ENCODE measurements at regions not wholly inside any gene's neighbourhood (a gene's known extent, or its start where the extent isn't known, plus 50 kb on each side); places are given as distances from the start of the nearest gene placed in this dataset.
A peak's percentile ranks its signal among the peaks of the same experiment; 100 is the strongest.

GRCh38 chr13:90168953-90169352 lies 1178.5 kb upstream of the MIR17HG start:
- Histone ChIP-seq H3K79me2 (ENCODE audit: low read length) (no peaks in the 10 kb centered on the region), H3K9ac (ENCODE audit: low read length) (no peak overlapping the region), H3K27me3 (ENCODE audit: low read depth, low read length) (no peaks in the 10 kb centered on the region), H3K36me3 (replicated peaks; ENCODE audit: low read depth, low read length) (no peaks in the 10 kb centered on the region), H3K4me2 (ENCODE audit: low read length) (no peak overlapping the region), H3K4me1 (ENCODE audit: low read length) (peaks cover 15% of the 10 kb centered on the region), H3K4me3 (ENCODE audit: low read length) (no peak overlapping the region), H3K27ac (ENCODE audit: low read length) (no peak overlapping the region), H3K9me3 (ENCODE audit: insufficient read depth, low read length) (no peaks in the 10 kb centered on the region), H4K20me1 (ENCODE audit: insufficient read depth, low read length) (no peaks in the 10 kb centered on the region), H2AFZ (ENCODE audit: low read depth, low read length) (no peak overlapping the region)
- TF ChIP-seq EZH2phosphoT487 (IDR thresholded peaks at IDR 0.05; ENCODE audit: low read depth) (no peak), CTCF (IDR thresholded peaks at IDR 0.05; ENCODE audit: low read depth, low read length) (no peak)

- Histone ChIP-seq H3K4me2 (ENCODE audit: low read length) (no peak overlapping the region), H3K27me3 (ENCODE audit: low read depth, low read length) (no peaks in the 10 kb centered on the region), H4K20me1 (ENCODE audit: insufficient read depth, low read length) (no peaks in the 10 kb centered on the region), H3K79me2 (ENCODE audit: low read length) (no peaks in the 10 kb centered on the region), H3K9me3 (ENCODE audit: insufficient read depth, low read length) (no peaks in the 10 kb centered on the region), H3K4me3 (ENCODE audit: low read length) (no peak overlapping the region), H3K9ac (ENCODE audit: low read length) (no peak overlapping the region), H2AFZ (ENCODE audit: low read depth, low read length) (no peak overlapping the region), H3K36me3 (replicated peaks; ENCODE audit: low read depth, low read length) (no peaks in the 10 kb centered on the region), H3K27ac (ENCODE audit: low read length) (no peak overlapping the region), H3K4me1 (ENCODE audit: low read length) (peaks cover 15% of the 10 kb centered on the region)
- TF ChIP-seq CTCF (IDR thresholded peaks at IDR 0.05; ENCODE audit: low read depth, low read length) (no peak), EZH2phosphoT487 (IDR thresholded peaks at IDR 0.05; ENCODE audit: low read depth) (no peak)
Measured at GRCh38 chr13:90170208-90170607, 1177.3 kb upstream of the MIR17HG start.

- Histone ChIP-seq H3K4me3 (ENCODE audit: low read length) (no peak overlapping the region), H3K27me3 (ENCODE audit: low read depth, low read length) (no peaks in the 10 kb centered on the region), H3K36me3 (replicated peaks; ENCODE audit: low read depth, low read length) (no peaks in the 10 kb centered on the region), H3K4me1 (ENCODE audit: low read length) (peaks cover 15% of the 10 kb centered on the region), H3K9me3 (ENCODE audit: insufficient read depth, low read length) (no peaks in the 10 kb centered on the region), H3K9ac (ENCODE audit: low read length) (no peak overlapping the region), H4K20me1 (ENCODE audit: insufficient read depth, low read length) (no peaks in the 10 kb centered on the region), H3K79me2 (ENCODE audit: low read length) (no peaks in the 10 kb centered on the region), H3K4me2 (ENCODE audit: low read length) (peak overlapping the region; percentile 21), H3K27ac (ENCODE audit: low read length) (peak overlapping the region; percentile 14; the same call in 1 of the 2 replicates), H2AFZ (ENCODE audit: low read depth, low read length) (no peak overlapping the region)
- TF ChIP-seq EZH2phosphoT487 (IDR thresholded peaks at IDR 0.05; ENCODE audit: low read depth) (no peak), CTCF (IDR thresholded peaks at IDR 0.05; ENCODE audit: low read depth, low read length) (no peak)
Measured at GRCh38 chr13:90171649-90172048, 1175.8 kb upstream of the MIR17HG start.

GRCh38 chr13:90177512-90177911 lies 1170.0 kb upstream of the MIR17HG start:
- TF ChIP-seq EZH2phosphoT487 (IDR thresholded peaks at IDR 0.05; ENCODE audit: low read depth) (no peak), CTCF (IDR thresholded peaks at IDR 0.05; ENCODE audit: low read depth, low read length) (no peak)

More at GRCh38 chr13:90177512-90177911, 1170.0 kb upstream of the MIR17HG start:
- Histone ChIP-seq H3K4me1 (ENCODE audit: low read length) (peaks cover under 1% of the 10 kb centered on the region; the same call in 1 of the 2 replicates), H4K20me1 (ENCODE audit: insufficient read depth, low read length) (no peaks in the 10 kb centered on the region), H3K4me3 (ENCODE audit: low read length) (no peak overlapping the region), H3K27ac (ENCODE audit: low read length) (no peak overlapping the region), H2AFZ (ENCODE audit: low read depth, low read length) (no peak overlapping the region), H3K9me3 (ENCODE audit: insufficient read depth, low read length) (no peaks in the 10 kb centered on the region), H3K27me3 (ENCODE audit: low read depth, low read length) (no peaks in the 10 kb centered on the region), H3K4me2 (ENCODE audit: low read length) (no peak overlapping the region), H3K9ac (ENCODE audit: low read length) (no peak overlapping the region), H3K79me2 (ENCODE audit: low read length) (no peaks in the 10 kb centered on the region), H3K36me3 (replicated peaks; ENCODE audit: low read depth, low read length) (no peaks in the 10 kb centered on the region)

All from OCI-LY3 (cell line).